ENCODE measurements at regions not wholly inside any gene's neighbourhood (a gene's known extent, or its start where the extent isn't known, plus 50 kb on each side); places are given as distances from the start of the nearest gene placed in this dataset.

- no peak for TF ChIP-seq RAD21 (IDR thresholded peaks at IDR 0.05; ENCODE audit: low read length)
- no peak for TF ChIP-seq SMC3 (IDR thresholded peaks at IDR 0.05; ENCODE audit: low read depth, low read length)
- no peak for TF ChIP-seq RFX5 (IDR thresholded peaks at IDR 0.05; ENCODE audit: low read depth, low read length)
- TF ChIP-seq POLR2A (IDR thresholded peaks at IDR 0.05; ENCODE audit: low read depth, low read length) = no peak
- TF ChIP-seq USF2 (IDR thresholded peaks at IDR 0.05; ENCODE audit: low read depth, low read length) = no peak
- no peak for TF ChIP-seq BHLHE40 (IDR thresholded peaks at IDR 0.05; ENCODE audit: low read depth, low read length)
- no peak for TF ChIP-seq MXI1 (IDR thresholded peaks at IDR 0.05; ENCODE audit: borderline replicate concordance, low read depth, low read length)
- TF ChIP-seq CEBPB (IDR thresholded peaks at IDR 0.05; ENCODE audit: low read depth, low read length) = no peak
- no peak for TF ChIP-seq ELK1 (IDR thresholded peaks at IDR 0.05; ENCODE audit: borderline replicate concordance, low read depth, low read length)
- TF ChIP-seq FOS (IDR thresholded peaks at IDR 0.05; ENCODE audit: low read depth, low read length) = no peak
- TF ChIP-seq MAZ (IDR thresholded peaks at IDR 0.05; ENCODE audit: borderline replicate concordance, low read depth, low read length) = no peak
- TF ChIP-seq CTCF (conservative IDR thresholded peaks at IDR 0.05; ENCODE audit: low read depth, low read length) = no peak
- TF ChIP-seq CHD1 (IDR thresholded peaks at IDR 0.05; ENCODE audit: low read depth, low read length) = no peak
- no peak for TF ChIP-seq RCOR1 (IDR thresholded peaks at IDR 0.05; ENCODE audit: insufficient replicate concordance, low read length)
- no peak overlapping the region for H3K23ac ChIP-seq (ENCODE audit: low read depth, low read length)
- no peak overlapping the region for H2BK15ac ChIP-seq (ENCODE audit: low read depth, low read length)
- no peak overlapping the region for H4K5ac ChIP-seq (ENCODE audit: low read depth, low read length)
- dilution Hi-C loops (cut with HindIII; ENCODE audit: low sequenced_read_pairs, unreplicated experiment) (no loop called here), intact Hi-C loops (cut with micrococcal nuclease) (no loop called here), in situ Hi-C loops (cut with MboI; ENCODE audit: low sequenced_read_pairs) (no loop called here)
- no peak overlapping the region for H2BK5ac ChIP-seq (ENCODE audit: low read depth, low read length, poor library complexity, severe bottlenecking)
- no peak overlapping the region for H2AK9ac ChIP-seq (replicated peaks; ENCODE audit: low read depth, low read length, poor library complexity)
- H2BK120ac ChIP-seq (ENCODE audit: low read depth, low read length) = no peak overlapping the region
- H3K27me3 ChIP-seq (ENCODE audit: control insufficient read depth, insufficient read depth, low read length) = no peaks in the 10 kb centered on the region
- no peak overlapping the region for H3K4me2 ChIP-seq (ENCODE audit: low read depth, low read length)
- no peak overlapping the region for H3K56ac ChIP-seq (ENCODE audit: extremely low read depth, insufficient read depth, low read length)
- no peak for ATAC-seq (ENCODE audit: low read depth)
- H2AFZ ChIP-seq (replicated peaks; ENCODE audit: low read length, poor library complexity) = no peak overlapping the region
- no peaks in the 10 kb centered on the region for H3K9me3 ChIP-seq (ENCODE audit: control insufficient read depth, insufficient read depth, low read length)
- no peaks in the 10 kb centered on the region for H3K36me3 ChIP-seq (ENCODE audit: control insufficient read depth, insufficient read depth, low read length)
- H4K20me1 ChIP-seq (ENCODE audit: insufficient read depth, low read length) = no peaks in the 10 kb centered on the region
- no peak overlapping the region for H3K9ac ChIP-seq (ENCODE audit: low read depth, low read length)
- no peak overlapping the region for H2BK20ac ChIP-seq (ENCODE audit: low read depth, low read length)
- H3K27ac ChIP-seq (ENCODE audit: insufficient read depth, low read length) = no peak overlapping the region
- no peak overlapping the region for H4K8ac ChIP-seq (ENCODE audit: low read depth in 2 of 2, low read length in 2 of 2)
- no peak overlapping the region for H3K18ac ChIP-seq (ENCODE audit: low read depth, low read length)
- CTCF ChIA-PET = no interaction called here
- POLR2A ChIA-PET (ENCODE audit: unreplicated experiment) = no interaction called here
- BruUV-seq (replicated peaks) = no TSS peak
- H4K91ac ChIP-seq (ENCODE audit: insufficient read depth, low read depth, low read length) = no peak overlapping the region
- no peaks in the 10 kb centered on the region for H3K4me1 ChIP-seq (ENCODE audit: control insufficient read depth, insufficient read depth, low read length)
- no peak overlapping the region for H3K14ac ChIP-seq (replicated peaks; ENCODE audit: low read depth, low read length)
- H3K4me3 ChIP-seq (ENCODE audit: insufficient read depth, low read depth, low read length) = no peak overlapping the region
- no peak for DNase-seq
- no peak overlapping the region for H3K4ac ChIP-seq (ENCODE audit: low read depth, low read length)
- no CpG with 5 or more reads among the region's 2 CpGs for WGBS, 2 experiments (ENCODE audit: extremely low coverage in 2 of 2, insufficient read length in 1 of 2)
- no peak overlapping the region for H2AK5ac ChIP-seq (ENCODE audit: low read depth, low read length)
- no peaks in the 10 kb centered on the region for H3K79me1 ChIP-seq (ENCODE audit: low read depth in 1 of 2, low read length in 2 of 2)
- H3K9me1 ChIP-seq (ENCODE audit: insufficient read depth, low read length) = no peaks in the 10 kb centered on the region
Measured at GRCh38 chr1:164498792-164499191, 60.2 kb upstream of the PBX1 start.

All from IMR-90 (cell line).